ENCODE measurements at regions not wholly inside any gene's neighbourhood (a gene's known extent, or its start where the extent isn't known, plus 50 kb on each side); places are given as distances from the start of the nearest gene placed in this dataset.

- no peak overlapping the region for H3K27ac ChIP-seq (ENCODE audit: insufficient read depth, low read length)
- H3K14ac ChIP-seq (replicated peaks; ENCODE audit: low read depth, low read length): no peak overlapping the region
- no peak overlapping the region for H4K8ac ChIP-seq (ENCODE audit: low read depth in 2 of 2, low read length in 2 of 2)
- ChIA-PET CTCF (no interaction called here), POLR2A (ENCODE audit: unreplicated experiment) (no interaction called here)
- TF ChIP-seq SMC3 (IDR thresholded peaks at IDR 0.05; ENCODE audit: low read depth, low read length) (no peak), BHLHE40 (IDR thresholded peaks at IDR 0.05; ENCODE audit: low read depth, low read length) (no peak), CHD1 (IDR thresholded peaks at IDR 0.05; ENCODE audit: low read depth, low read length) (no peak), CEBPB (IDR thresholded peaks at IDR 0.05; ENCODE audit: low read depth, low read length) (no peak), RFX5 (IDR thresholded peaks at IDR 0.05; ENCODE audit: low read depth, low read length) (no peak), MAFK (IDR thresholded peaks at IDR 0.05; ENCODE audit: low read depth, low read length) (no peak)
- H3K9me1 ChIP-seq (ENCODE audit: insufficient read depth, low read length): no peaks in the 10 kb centered on the region
- H3K56ac ChIP-seq (ENCODE audit: extremely low read depth, insufficient read depth, low read length): no peak overlapping the region
- in situ Hi-C loops (cut with MboI; ENCODE audit: low sequenced_read_pairs): no loop called here
- no peak overlapping the region for H3K4ac ChIP-seq (ENCODE audit: low read depth, low read length)
- no peak overlapping the region for H2BK20ac ChIP-seq (ENCODE audit: low read depth, low read length)
- H2AK5ac ChIP-seq (ENCODE audit: low read depth, low read length): no peak overlapping the region
- H2BK120ac ChIP-seq (ENCODE audit: low read depth, low read length): no peak overlapping the region
- no peak overlapping the region for H2AK9ac ChIP-seq (replicated peaks; ENCODE audit: low read depth, low read length, poor library complexity)
- no CpG with 5 or more reads among the region's 4 CpGs for WGBS, 2 experiments (ENCODE audit: extremely low coverage in 2 of 2, insufficient read length in 1 of 2)
- no peaks in the 10 kb centered on the region for H3K4me1 ChIP-seq (ENCODE audit: control insufficient read depth, insufficient read depth, low read length)
- no peak overlapping the region for H3K18ac ChIP-seq (ENCODE audit: low read depth, low read length)
- H3K4me3 ChIP-seq (ENCODE audit: insufficient read depth, low read depth, low read length): no peak overlapping the region
- peaks cover 5% of the 10 kb centered on the region for H3K9me3 ChIP-seq (ENCODE audit: control insufficient read depth, insufficient read depth, low read length)
- H3K9ac ChIP-seq (ENCODE audit: low read depth, low read length): no peak overlapping the region
- no peak for ATAC-seq (ENCODE audit: low read depth)
- H4K5ac ChIP-seq (ENCODE audit: low read depth, low read length): no peak overlapping the region
- no peak overlapping the region for H3K4me2 ChIP-seq (ENCODE audit: low read depth, low read length)
- H4K91ac ChIP-seq (ENCODE audit: insufficient read depth, low read depth, low read length): no peak overlapping the region
- H3K36me3 ChIP-seq (ENCODE audit: control insufficient read depth, insufficient read depth, low read length): no peaks in the 10 kb centered on the region
- H3K27me3 ChIP-seq (ENCODE audit: control insufficient read depth, insufficient read depth, low read length): no peaks in the 10 kb centered on the region
- no peaks in the 10 kb centered on the region for H3K79me1 ChIP-seq (ENCODE audit: low read depth in 1 of 2, low read length in 2 of 2)
- no peak for DNase-seq
- intact Hi-C loops (cut with micrococcal nuclease): no loop called here
- H4K20me1 ChIP-seq (ENCODE audit: insufficient read depth, low read length): no peaks in the 10 kb centered on the region
- BruUV-seq (replicated peaks): no TSS peak
- no peak overlapping the region for H2BK5ac ChIP-seq (ENCODE audit: low read depth, low read length, poor library complexity, severe bottlenecking)
- H2BK15ac ChIP-seq (ENCODE audit: low read depth, low read length): no peak overlapping the region
- no peak overlapping the region for H3K23ac ChIP-seq (ENCODE audit: low read depth, low read length)
- dilution Hi-C loops (cut with HindIII; ENCODE audit: low sequenced_read_pairs, unreplicated experiment): no loop called here
- no peak overlapping the region for H2AFZ ChIP-seq (replicated peaks; ENCODE audit: low read length, poor library complexity)
These were observed 981.2 kb downstream of the SQOR start for GRCh38 chr15:46616033-46616432.

Data from IMR-90 (cell line).